ENCODE measurements at regions not wholly inside any gene's neighbourhood (a gene's known extent, or its start where the extent isn't known, plus 50 kb on each side); places are given as distances from the start of the nearest gene placed in this dataset.
"Not testable (repeated sequence)": the region's sequence is repeated elsewhere in the genome, so short reads cannot be mapped to it uniquely, and the experiment has no call there.

- TF ChIP-seq CTCF (conservative IDR thresholded peaks at IDR 0.05 in 1 of 2, IDR thresholded peaks at IDR 0.05 in 1 of 2; ENCODE audit: extremely low read depth in 1 of 2, insufficient read depth in 1 of 2, low read depth in 1 of 2, low read length in 2 of 2); EZH2 (IDR thresholded peaks at IDR 0.05; ENCODE audit: borderline replicate concordance, low read length): not testable (repeated sequence)
Observed at GRCh38 chr18:39127538-39127937, 1561.9 kb upstream of the CELF4 start.
